Hindlimb muscle (tissue), 1 donor: ENCODE measurements at regions not wholly inside any gene's neighbourhood (a gene's known extent, or its start where the extent isn't known, plus 50 kb on each side); places are given as distances from the start of the nearest gene placed in this dataset.

ENCODE experiments used
- DNase-seq: peaks from one replicate; pipeline ENCODE4 v3.0.0-alpha.2; 2013

DNA sequence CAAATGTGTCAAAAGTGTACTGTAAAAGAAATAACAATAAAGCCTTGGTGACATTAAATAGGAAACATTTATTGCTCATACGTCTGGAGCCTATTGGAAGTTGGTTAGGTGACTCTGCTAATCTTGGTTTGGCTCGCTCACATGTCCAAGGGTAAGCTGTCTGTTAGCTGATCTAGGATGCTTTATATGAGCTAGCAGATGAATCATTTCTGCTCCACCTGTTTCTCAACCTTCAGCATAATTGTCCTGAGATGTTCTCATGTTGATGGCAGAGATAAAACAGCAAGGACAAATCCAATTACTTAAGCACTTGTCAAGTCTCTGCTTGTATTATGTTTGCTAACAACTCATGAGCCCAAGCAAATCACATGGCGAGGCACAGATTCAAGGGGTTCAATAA, 56.0 kb upstream of the CD53 start:
- DNase-seq = no peak

DNA sequence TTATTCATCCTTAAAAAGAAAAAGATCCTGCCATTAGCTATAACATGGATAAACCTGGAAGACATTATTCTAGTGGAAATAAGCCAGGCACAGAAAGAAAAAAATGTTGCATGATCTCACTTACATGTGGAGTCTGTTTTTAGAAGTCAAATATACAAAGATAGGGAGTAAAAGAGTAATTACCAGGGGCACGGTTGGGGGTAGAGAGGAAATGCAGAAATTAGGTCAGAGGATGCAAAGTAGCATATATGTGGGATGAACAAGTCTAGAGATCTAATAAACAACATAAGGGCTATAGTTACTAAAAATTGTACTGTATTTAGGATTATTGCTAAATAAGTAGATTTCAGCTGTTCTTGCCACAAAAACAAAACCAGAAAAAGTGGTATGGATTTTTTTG, 61.4 kb upstream of the CD53 start:
- DNase-seq = no peak

DNA sequence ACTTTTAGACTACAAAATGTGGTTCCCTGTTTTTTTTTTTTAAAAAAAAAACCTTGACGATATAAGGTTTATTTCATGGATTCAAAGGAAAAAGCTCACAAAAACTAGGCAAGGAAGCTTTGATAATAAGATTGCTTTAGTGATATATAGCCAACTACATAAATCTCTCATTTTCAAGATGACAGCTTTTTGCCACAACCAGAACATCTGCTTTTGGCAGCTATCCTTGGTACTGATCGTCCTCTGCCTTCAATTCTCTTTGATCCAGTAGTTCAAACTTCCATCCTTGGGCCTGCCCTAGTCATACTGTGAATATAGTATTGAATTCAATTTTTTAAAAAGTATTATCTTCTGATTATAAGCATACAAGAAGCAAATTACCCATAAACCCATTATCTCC, 72.9 kb upstream of the CD53 start:
- peak; percentile 1 for DNase-seq

DNA sequence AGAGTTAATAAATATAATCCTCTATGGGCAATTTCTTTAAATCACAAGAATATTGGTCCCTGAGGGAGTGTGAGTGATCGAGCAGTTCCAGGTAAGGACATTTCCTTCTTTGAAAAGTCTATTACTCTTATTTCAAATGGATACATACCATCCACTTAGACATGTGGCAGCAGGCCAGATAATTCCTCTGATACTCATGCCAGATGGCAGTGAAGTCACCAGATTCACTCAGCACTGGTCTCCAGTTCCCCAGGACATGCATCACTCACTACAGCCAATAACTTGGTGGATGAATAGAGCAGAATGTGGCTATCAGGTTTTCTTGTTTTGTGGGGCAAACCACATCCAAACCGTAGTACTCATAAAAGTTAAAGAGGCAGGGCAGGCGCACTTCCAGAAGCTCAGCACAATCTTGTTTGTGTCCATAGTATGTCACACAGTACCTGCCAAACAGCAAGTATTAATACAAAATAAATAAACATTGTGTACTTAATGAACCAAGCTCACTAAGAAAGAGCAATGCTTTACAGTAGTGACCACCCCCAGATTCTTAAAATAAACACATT, 74.2 kb upstream of the CD53 start:
- no peak for DNase-seq

DNA sequence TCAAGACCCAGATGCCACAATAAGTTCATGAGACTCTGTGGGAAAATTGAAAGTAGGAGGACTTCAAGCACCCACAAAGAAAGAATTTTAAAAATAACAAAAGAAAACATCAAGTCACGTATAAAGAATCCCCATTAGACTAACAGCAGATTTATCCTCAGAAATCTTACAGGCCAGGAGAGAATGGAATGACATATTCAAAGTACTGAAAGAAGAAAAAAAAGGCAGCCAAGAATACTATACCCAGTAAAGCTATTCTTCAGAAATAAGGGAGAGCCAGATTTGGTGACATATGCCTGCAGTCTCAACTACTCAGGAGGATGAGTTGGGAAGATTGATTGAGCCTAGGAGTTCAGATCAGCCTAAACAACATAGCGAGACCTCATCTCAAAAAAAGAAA, 84.3 kb upstream of the CD53 start:
- no peak for DNase-seq

DNA sequence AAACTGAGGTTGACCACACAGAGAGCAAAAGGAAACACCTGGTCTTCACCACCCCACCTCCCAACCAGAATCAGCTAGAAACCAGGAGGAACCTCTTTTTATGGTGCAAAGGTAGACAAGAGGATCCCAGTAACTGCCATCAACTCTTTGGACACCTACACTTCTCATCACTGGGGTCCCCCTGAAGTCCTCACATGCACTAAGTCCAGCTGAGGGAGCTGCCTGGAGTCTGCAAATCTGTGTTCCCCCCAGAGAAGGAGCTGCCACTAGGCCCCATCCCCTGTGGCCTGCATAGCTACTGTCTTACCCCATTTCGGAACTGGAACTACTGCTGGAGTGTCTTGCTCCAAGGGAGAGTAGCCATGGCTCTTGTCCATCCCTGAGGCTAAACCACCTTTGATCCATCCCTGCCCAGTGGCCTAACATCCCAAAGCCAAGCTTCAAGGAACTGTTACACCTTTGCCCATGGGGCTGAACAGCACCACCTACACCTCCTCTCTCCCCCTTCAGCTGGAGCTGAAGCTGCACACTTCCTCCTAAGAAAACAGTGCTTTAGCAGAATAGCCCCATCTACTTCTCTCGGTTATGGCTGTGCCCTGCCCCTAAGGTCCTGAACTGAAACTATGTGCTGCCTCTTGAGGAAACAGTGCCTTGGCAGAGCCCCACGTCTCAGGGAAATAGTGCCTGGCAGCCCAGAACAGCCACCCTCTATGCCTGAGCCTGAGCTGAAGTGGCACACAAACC, 85.4 kb upstream of the CD53 start:
- no peak for DNase-seq

DNA sequence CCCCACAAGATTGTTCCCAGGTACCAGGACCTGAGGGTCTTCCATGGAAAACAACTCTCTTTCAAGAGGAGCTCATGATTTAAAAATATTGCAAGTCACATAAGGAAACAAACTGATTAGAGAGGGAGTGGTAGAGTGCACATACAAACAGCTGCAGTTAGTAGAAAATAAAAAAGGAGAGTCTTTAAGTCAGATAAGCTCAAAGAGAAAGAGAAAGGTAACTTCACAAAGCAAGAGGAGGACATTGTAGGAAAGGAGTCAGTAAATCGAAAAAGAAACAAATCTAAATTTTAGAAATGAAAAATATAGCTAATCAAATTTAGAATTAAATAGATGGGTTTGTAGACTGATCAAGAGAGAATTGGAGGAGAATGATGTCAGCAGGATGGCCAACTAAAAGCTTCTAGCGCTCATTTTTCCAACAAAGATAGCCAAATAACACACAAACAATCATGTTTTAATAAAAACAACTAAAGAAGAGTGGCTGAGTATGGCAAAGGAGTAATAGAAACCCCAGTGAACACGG, 86.1 kb upstream of the CD53 start:
- no peak for DNase-seq

DNA sequence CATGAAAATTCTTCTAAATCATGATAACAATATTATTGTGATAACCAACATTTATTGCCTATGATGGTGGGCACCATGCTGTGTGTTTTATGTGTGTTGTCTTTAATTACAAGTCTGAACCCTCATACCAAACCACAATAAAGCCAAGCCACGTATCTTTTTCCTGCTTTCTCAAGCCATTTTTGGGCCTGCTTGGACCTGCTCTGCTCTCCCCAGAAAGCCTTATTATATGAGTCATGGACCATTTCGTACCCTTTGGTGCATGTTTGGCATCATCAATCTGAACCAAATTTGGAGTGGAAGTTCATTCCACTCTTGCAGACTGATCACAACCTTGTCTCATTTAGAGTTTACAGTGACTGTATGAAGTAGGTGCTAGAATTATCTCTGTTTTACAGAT, 87.3 kb upstream of the CD53 start:
- no peak for DNase-seq

DNA sequence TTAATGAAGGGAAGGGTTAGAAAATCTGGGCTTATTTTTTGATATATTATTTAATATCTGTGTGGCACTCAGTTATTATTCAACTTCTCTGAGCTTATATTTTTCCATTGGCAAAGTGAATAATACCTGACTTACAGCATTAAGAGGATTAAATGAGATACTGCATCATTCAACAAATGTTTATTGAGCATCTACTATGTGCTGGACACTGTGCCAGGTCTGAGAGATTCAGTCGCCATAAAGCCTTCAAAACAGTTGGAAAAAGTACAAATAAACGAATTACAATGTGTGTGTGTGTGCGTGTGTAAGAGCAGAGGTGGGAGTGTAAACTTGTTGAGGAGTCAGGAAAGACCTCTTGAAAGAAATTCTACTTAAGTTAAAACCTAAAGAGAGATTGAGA, 87.9 kb upstream of the CD53 start:
- DNase-seq = no peak

DNA sequence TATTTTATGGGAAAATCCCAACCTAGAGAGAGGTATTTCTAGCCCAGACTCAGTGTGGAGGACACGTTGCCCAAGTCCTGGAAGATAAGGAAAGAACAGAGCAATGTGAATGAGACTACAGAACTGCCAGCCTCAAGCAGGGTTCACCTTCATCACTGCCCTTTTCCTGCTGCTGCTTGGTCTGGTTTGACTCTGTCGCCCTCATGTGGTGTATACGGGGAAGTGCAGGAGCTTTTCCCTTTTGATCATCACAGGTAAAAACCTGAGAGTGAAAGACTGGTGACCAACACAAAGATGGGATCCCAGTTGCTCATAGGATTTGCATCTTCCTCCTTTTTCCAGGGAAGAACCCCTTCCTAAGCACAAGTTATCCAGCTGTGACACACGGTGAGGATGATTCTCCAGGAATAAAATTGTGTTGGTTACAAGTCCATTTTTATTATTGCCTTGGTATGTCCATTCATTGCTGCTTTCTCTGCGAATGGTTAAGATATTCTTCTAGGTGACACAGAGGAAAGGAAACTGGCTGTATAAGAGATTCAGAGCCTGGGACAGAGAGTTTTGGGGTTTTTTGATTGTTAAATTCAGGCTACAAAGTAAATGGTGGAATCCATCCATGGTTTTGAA, 89.5 kb upstream of the CD53 start:
- no peak for DNase-seq

DNA sequence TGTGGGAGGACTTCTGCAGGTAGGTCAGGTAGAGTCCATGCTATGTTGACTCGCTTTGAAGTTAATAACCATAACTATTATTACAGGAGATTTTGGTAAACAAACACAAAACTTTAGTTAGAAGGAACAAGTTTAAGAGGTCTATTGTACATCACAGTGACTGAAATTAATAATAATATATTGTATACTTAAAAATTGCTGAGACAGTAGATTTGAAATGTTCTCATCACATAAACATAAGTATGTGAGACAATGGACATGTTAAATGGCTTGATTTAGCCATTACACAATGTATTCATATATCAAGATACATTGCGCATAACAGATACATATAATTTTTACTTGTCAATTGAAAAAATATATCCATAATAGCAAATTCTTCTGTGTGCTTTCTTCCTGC, 91.4 kb upstream of the CD53 start:
- DNase-seq = no peak

DNA sequence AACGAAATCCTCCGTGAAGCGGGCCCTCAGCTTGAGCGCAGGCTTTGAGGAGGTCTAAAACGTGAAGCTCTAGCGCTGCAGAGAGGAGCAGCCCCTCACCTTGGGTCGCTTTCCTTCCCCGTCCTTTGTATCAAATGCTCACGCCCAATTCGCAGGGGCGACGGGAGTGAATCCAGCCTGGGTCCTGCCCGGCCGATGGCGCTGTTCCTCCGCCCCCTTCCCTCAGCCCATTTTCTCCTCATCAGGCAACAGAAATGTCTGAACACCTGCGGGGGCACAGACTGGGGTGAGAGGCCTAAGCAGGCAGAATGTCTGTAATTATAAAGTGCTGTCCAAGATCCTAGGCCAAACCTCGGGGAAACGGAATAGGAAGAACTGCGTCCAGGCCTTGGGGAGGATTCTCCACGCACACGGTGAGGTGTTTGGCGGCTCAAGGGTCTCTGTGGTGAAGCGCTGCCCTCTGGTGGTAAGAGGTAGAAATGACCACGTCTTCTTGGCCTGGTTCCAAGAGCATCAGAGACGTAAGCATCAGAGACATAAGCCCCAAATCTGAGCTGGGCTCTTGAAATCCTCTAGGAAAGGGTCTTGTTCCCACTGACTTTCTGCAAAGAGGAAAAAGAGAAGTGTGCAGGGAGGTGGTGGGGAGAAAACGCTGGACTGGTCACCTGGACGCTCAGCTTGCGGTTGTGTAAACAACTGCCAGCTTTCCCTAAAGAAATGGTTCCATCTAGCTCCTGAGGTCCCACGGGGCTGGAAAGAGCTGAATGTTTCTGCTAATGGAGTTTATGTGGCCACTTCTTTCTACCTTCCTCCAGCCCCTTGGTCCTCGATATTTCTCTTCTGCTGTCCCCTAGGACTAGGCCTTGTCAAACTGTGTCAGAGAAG, 92.1 kb upstream of the CD53 start:
- DNase-seq = peak; percentile 44

DNA sequence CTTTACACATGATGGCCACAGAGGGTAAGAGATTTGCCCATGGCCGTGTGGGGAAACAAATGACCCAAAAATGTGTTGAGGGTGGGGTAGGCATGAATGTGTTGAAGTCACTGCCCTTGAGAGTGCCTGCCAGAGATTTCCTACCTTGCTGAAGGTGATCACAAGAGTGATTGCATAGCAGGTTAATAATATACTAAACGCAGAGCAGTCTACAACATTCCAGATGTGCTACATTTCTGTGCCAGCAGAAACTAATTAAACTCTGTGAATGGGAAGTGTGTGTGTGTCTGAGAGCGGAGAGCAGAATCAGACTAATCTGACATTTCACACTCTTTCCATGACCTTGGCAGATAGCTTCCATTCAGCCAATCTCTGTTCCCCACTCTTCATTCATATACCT, 93.3 kb upstream of the CD53 start:
- no peak for DNase-seq

DNA sequence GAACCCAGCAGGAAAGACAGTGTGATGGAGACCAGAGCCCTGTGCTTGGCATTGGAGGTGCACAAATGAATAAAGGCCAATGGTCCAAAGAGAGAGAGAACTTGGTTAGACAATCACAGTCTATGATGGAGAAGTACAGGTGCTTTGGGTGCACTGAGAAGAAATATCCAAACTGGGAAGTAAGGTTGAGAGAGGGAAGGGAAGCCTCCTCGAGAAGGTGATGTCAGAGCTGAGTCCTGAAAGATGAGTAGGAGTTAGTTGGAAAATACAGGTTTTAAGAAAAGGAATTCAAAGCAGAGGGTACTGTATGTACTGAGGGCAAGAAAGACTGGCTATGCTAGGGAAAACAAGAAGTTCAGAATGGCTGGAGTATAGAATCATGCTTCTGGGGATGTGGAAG, 94.1 kb upstream of the CD53 start:
- DNase-seq = no peak

DNA sequence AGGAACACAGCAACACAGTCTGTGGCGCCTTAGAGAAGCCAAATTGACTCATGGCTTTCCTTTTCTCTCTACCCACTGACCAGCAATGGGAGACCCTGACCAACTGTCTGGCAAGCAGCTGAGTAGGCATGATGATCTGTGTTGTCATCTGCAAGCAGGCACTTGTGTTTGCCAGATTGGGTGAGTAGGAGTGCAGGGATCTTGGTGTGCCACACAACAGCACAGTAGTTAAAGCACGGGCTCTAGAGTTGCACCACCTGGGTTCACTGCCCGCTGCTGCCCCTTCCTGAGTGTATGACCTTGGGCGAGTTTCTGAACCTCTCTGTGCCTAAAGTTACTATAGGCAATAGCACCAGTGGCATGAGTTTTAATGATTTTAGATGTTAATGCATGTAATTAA, 95.7 kb upstream of the CD53 start:
- DNase-seq = no peak

DNA sequence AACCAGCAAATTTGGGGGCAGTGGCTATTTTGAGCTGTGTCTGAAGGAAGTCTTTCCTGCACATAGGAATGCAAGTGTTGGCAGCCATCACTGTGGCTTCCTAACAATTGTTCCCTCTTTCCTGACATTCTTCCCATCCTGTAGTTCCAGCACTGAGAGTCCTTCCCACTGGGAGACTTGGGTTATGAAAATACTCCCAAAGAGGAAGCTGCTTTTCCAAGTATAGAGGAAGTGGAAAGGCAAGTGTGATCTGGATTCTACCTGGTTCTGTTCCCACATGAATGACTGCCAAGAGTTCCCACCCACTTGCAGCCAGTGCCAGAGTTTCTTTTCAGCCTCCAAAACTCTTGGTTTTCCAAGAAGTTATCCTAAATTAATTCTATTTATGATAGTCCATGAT, 98.5 kb upstream of the CD53 start:
- DNase-seq = no peak

DNA sequence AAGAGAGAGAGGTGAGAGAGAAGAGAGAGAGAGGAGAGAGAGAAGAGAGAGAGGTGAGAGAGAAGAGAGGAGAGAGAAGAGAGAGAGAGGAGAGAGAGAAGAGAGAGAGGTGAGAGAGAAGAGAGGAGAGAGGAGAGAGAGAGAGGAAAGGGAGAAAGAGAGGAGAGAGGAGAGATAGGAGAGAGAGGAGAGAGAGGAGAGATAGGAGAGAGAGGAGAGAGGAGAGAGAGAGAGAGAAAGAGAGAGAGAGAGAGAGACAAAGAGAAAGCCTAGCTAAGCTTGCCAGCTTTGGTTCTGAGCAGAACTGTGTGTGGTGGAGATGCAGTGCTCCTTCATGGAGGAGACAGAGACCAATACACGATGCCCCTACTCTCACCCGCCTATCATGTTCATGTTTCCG, 99.1 kb upstream of the KCNA3 start:
- DNase-seq = no peak

DNA sequence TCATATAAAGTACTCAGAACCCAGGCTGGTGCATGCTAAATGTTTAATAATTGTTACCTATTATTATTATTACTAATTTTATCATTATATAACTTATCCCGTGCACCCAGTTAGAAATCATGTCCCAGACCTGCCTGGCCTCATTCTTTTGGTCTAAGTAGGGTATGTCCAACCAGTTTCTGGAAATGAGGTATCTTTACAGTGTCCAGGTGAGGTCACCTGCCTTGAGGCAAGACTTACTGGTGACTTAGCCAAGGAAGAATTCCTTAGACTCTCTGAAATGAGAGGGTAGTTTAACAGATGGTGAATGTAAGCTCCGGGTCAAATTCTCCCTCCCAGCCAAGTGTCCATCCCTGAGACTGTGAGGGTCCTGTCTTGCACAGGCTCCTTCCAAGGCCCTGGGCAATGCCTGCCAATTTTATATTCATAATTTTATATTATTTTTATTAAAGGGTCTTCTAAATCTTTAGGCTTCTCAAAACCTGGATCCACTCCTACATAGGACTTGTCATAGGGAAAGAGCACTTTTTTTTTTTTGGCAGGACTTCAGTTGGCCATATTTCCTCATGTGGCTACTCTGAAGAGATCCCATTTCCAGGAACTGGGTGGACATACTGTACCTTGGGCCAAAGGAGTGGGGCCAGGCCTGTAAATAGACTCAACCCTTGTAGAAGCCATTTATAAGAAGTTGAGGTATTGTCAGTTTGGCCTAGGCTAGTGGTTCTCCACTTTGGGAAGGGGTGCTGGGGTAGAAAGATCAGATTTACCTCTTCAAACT, 96.7 kb upstream of the KCNA3 start:
- DNase-seq = no peak

DNA sequence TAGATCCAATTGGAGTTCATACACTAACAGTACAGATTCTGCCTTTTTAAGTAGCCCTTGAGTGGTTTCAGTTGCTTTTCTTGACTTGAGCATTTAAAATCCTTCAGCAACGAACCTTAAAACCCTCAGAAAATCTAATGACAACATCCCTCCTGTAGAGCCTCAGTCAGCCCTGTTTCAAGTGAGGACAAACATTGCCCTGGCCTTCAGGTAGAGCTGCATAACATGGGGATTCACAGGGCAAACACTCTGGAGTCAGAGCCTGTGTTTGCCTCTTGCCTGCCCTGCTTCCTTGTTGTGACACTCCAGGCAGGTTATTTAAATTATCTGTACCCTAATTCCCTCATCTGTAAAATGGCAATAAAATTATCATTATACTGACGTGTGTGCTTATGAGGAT, 96.1 kb upstream of the KCNA3 start:
- DNase-seq = no peak

DNA sequence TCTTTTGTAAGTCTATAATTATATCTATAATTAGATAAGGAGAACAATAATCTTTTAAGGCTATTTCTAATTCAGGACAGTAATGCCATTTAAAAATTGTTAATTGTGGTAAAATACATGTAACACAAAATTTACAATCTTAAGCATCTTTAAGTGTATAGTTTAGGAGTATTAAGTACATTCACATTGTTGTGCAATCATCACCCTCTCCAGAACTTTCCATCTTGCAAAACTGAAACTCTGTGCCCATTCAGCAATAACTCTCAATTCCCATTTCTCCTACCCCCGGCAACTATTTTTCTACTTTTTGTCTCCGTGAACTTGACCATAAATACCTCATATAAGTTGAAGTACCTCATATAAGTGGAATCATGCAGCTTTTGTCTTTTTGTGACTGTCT, 93.9 kb upstream of the KCNA3 start:
- DNase-seq = no peak

DNA sequence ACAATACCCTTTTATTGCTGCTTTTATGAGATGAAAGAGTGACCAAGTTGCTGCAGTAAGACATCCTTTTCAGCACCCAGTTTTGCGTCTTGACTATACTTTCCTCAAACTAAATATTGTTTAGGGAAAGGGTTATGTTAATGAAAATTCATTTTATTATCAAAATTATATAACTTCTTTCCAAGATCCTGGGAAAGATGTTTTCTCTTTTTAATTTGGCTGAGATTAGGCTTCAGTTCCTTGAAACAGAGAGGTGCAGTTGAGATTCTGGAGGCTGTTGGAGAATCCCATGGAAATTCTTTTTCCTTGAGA, 91.6 kb upstream of the KCNA3 start:
- DNase-seq = no peak

DNA sequence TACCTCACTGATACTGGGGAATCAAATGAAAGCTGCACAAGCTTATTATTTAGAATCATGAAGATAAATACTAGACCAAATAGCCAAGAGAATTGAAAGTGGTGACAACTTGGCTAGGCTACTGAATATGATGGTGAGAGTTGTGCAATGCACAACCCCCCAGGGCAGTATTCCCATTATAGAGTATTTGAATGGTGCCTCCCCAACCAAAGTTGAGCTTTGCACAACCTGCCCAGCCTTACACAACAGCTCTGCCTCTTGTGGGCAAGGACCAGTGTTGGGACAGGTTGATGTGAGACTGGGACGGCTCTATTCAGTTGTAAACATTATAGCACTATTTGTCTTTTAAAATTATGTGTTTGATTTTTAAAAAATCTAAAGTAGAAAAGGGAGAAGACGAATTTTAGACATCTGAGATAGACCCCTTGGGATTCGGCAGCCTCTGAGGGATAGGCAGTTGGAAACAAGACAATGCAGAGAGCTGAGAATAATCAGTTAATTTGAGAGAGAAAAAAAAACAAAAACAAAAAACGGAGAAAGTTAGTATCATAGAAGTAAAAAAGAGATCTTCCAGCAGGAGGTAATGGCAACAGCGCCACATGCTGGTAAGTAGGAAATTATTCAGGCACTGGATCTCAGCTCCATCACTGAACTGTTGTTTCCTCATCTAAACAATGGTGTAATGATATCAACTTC, 91.0 kb upstream of the KCNA3 start:
- no peak for DNase-seq
